A204.1 (cell line): ENCODE measurements at regions not wholly inside any gene's neighbourhood (a gene's known extent, or its start where the extent isn't known, plus 50 kb on each side); places are given as distances from the start of the nearest gene placed in this dataset.
"Not testable (repeated sequence)": the region's sequence is repeated elsewhere in the genome, so short reads cannot be mapped to it uniquely, and the experiment has no call there.

ENCODE experiments used
- FAIRE-seq: peaks from 2 replicates; lab custom pipeline; 2012; peaks lifted over from hg19 to GRCh38; lab: Jason Lieb, UNC

DNA sequence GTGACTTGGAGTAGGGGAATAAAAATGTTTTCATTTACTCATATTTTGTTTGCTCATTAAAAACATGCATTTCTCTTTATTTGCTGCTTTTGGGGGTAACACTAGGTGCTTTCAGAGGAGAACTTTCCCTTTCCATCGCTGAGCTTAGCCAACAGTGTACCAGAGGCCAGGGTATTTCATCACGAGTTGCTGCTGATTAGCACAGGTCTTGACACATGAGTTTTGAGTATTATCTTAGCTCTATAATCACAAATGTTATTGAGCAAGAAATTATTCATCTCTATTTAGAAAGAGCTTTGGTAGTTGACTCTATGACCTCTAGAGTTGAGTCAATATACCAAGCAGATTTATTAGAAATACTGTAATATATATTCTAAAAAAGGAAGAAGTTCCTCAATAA lies 375.9 kb downstream of the NXPH1 start:
- no peak for FAIRE-seq

DNA sequence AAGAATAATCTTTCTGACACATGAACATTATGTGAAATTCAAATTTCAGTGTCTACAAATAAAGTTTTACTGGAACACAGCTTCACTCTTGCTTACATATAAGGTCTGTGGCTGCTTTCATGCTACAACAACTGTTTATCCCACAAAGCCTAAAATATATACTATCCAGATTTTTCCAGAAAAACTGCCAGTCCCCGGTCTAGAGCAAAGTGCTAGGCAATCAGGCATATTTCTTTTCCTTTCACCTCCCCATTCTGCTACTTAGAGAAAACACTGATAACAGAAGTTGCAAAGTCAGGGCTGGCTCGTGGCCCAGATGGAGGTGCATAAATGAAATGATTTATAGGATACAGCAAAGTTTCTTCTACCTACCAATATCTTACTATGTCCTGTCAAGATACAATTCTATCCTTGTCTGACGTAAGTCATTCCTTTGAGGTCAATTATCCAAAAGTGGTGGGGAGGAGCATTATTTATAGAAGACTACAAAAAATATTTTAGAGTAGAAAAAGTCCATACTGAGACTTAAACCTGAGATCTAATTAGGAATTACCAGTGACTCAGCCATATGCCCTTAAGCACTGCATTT lies 384.1 kb downstream of the NXPH1 start:
- no peak for FAIRE-seq

DNA sequence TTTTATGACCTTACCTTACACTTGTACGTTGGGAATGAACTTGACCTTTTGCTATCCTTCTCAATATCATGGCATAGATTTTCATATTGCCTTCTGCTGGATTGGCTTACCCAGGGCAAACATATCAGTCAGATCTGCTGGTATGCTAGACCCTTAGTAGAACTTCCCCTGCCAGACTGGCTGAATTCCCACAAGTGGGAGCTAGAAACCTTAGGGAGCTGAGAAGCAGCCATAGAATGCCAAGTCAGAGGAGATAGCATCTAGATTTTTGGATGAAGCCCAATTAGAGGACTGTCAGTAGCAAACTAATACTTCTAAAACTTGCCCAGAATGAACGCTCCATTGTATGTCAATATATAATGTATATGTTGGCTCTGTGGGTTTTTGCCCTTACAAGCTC lies 385.0 kb downstream of the NXPH1 start:
- FAIRE-seq, result no peak

DNA sequence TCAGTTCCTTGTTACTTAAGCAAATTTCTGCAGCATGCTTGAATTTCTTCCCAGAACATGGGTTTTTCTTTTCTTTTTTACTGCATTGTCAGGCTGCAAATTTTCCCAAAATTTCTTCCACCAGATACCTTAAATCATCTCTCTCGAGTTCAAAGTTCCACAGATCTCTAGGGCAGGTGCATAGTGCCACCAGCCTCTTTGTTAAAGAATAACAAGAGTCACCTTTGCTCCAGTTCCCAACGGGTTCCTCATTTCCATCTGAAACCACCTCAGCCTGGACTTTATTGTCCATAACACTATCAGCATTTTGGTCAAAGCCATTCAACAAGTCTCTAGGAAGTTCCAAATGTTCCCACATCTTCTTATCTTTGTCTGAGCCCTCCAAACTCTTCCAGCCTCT lies 389.2 kb downstream of the NXPH1 start:
- no peak for FAIRE-seq

DNA sequence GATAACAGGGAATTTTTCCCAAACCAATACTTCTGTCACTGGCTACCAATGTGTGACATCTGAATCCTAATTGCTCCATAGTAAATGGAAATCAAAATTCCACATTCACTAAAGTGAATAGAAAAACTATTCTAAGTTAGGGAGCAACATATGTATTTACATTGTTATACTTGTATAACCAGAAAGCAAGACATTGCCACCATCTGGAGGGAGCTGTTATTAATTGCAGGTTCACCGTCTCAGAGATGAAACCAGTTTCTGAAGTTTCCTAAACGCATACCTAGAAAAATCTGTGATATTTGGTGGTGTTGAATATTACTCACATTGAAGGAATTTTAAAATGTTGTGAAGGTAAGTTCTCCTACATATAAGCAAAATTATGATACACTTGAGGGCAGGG lies 390.1 kb downstream of the NXPH1 start:
- FAIRE-seq, result no peak

DNA sequence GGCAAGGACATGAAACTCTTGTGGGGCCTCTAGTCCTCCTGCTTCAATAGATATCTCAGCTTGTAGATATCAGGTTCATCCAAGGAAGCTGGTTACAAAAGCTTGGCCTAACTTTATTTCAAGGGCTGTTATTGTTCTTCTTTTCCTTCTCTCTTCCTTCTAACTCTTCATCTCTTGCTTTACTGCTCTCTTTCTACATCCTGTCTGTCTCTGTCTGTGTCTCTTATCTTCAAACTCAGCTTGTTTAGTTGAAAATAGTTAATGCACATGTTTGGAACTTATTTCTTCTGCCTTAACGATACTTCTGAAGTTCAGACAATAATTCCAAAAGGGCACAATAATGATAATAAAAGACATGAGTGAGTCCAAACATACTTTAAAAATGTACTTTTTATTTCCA lies 393.9 kb downstream of the NXPH1 start:
- FAIRE-seq, result no peak

DNA sequence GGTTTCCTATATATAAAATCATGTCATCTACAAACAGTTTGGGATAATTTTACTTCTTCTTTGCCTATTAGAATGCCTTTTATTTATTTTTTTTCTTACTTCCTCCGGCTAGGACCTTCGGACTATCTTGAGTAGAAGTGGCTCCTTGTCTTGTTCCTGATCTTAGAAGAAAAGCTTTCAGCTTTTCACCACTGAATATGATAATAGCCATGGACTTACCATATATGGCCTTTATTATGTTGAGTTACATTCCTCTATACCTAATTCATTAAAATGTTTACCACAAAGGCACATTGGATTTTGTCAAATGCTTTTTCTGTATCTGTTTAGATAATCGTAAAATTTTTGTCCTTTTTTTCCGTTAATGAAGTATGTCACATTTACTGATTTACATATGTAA lies 395.7 kb downstream of the NXPH1 start:
- FAIRE-seq, result no peak

DNA sequence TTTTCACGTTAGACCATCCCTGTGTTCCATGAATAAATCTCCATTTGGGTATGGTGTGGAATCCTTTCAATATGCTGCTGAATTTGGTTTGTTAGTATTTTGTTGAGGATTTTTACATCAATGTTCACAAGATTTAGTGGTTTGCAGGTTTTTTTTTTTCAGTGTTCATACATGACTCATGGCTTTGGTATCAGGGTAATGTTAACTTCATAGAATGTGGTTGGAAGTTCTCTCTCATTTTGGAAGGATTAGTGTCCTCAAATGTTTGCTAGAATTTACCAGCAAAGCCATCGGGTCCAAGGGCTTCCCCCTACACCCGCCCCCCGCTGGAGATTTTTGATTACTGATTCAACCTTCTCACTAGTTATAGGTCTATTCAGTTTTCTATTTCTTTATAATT lies 398.0 kb downstream of the NXPH1 start:
- FAIRE-seq, result no peak

DNA sequence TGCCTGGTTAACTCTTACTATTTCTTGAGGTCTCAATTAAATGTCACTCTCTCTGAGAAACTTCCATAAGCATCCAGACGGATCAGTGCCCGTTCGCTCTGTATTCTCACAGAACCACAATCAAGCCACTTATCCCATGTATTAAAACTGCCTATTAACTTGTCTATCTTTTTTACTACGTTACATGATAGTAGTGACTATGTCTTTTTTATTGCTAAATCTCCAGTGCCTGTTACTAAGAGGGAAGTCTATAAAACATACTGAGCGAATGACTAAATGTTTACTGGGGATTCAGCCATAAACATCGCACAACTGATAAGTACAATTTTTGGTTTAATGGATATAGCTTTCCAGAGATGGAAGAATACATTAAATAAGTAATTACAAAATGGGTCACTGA lies 399.9 kb downstream of the NXPH1 start:
- FAIRE-seq, result no peak

DNA sequence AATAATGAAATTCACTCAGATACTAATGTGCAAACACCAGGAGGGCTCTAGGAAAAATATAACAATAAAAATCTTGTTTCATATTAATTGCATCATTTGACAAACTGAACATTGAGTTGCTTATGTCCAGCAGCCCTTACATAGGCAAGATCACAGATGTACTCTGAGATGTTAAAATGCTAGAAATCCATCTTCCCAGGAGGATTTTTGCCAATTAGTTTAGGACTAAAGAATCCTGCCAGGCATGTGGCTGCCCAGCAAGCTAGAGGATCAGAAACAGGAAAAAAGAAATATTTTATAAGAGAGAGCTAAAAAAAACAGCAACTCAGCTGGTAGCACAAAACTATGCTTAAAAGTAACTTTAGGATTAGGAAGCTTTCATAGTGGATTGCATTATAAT lies 407.8 kb downstream of the NXPH1 start:
- no peak for FAIRE-seq

DNA sequence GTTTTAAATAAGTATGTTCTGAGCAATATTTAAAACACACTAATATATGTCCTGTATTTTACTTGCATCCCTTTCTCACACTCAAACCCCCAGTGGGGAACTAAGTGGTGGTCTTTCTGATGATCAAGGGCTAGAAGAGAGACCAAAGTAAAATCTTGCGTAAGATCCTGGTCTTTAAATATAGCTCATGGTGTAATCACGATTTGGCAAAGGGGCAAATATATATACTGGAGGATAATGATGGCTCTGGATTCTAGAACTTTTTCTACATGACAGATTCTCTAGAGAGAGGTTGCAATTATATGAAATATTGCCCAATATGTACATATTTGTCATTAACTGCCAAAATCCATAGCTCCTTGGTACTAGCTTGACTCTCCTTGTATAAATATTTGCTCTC lies 438.3 kb downstream of the NXPH1 start:
- no peak for FAIRE-seq

DNA sequence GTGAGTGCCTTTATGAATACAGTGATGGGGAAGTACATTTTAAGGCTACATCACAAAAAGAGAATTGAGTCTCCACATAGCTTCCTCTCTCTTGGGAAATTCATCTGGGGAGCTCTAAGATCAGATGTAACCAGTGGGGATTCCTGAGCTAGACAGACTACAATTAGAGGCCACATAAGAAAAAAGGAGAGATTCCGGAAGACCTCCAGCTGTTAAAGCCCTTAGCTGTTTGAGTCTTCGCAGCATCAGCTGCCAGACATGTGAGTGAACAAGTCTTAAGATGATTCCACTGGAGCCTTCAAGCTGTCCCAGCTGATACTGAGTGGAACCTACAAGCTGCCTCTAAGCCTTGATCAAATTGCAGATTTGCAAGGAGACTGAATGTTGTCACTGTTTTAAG lies 448.5 kb downstream of the NXPH1 start:
- no peak for FAIRE-seq

DNA sequence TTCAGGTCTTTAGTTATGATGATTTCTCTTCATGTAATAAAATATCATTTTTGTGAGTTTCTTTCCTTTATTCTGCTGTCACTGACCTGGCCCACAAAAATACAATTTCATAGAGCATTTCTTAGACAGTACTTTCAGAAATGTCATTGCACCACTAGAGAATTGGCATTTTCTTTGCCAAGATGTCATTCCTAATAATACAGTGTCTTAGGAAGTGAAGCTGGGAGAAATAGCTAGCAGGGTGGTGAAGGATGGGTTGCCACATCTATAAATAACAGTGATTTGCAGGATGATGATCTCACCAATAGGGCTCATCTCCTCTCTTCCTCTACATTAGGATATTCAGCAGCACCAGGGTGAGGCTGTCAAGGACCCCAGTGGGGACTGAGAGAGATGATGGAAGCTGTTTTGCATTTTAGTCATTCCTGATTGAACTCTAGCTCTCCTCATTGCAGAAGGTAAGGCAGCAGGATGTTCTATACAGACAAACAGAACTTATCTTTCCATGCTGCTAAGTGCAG lies 452.1 kb downstream of the NXPH1 start:
- no peak for FAIRE-seq

DNA sequence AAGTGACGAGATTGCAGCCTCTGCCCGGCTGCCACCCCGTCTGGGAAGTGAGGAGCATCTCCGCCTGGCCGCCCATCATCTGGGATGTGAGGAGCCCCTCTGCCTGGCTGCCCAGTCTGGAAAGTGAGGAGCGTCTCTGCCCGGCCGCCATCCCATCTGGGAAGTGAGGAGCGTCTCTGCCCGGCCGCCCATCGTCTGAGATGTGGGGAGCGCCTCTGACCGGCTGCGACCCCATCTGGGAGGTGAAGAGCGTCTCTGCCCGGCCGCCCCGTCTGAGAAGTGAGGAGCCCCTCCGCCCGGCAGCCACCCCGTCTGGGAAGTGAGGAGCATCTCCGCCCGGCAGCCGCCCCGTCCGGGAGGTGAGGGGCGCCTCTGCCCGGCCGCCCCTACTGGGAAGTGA lies 456.9 kb downstream of the NXPH1 start:
- FAIRE-seq, result not testable (repeated sequence)

DNA sequence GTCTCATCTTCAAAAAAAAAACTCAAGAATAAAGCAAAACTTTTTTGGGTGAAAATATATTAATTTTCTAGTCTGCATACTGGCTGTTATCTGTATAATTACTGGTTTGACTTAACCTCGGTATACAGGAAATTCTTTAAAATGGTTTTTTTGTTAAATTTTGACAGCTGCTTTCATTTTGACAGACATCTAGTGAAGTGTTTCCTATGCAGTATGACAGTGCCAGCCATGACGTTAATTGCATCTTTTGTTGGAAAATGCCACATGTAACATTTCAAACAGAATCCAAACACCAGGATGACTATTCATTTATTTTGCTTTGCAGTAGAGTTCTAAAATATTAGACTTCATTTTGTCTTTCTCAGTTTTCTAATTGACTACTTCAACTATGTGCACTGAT lies 460.4 kb downstream of the NXPH1 start:
- FAIRE-seq, result no peak

DNA sequence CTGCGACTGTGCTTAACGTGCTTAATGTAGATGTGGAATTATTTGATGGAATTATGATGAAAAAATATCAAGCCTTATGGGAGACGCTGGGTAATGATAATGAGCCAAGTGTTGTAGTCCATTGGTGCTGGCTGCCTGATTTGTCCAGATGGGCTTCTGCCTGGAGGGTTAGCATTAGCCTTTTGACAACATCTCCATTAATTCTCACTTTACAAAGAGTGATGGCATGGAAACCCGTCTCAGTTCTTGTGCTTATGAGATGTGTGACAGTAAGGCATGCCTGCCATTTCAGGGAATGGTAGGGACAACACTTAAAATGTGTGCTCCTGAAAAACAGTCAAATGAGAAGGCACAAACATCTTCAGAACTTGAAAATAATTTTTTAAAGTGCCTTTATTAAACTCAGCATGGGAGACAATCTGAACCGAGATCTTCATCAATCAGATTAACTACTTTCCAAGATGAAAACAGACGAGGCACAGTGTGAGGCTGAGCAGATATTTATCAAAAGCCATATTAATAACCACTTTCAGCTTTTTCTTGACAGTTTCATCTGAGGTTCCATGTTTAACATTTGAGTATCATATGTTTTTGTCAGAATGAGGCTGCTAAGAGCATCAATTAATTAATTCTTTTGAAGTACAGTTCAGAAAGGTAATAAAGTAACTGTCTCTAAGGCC lies 473.1 kb downstream of the NXPH1 start:
- FAIRE-seq, result no peak

DNA sequence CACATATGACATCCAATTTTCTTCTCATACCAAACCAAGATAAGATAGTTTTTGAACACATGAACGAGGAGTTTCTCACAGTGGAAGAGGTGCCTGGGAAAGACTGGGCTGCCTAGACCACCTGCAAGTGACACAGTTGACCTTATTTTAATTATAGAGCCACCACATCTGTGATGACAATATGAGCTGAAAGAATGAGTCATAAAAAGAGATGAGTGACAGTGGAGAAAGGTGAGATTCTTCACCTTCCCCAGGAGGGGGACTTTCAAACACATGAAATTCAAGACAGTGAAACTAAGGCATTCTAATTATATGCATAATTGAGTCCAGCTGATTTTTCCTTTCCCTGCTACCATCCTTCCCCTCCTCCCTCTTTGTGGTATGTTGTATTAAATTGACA lies 475.5 kb downstream of the NXPH1 start:
- FAIRE-seq, result no peak

DNA sequence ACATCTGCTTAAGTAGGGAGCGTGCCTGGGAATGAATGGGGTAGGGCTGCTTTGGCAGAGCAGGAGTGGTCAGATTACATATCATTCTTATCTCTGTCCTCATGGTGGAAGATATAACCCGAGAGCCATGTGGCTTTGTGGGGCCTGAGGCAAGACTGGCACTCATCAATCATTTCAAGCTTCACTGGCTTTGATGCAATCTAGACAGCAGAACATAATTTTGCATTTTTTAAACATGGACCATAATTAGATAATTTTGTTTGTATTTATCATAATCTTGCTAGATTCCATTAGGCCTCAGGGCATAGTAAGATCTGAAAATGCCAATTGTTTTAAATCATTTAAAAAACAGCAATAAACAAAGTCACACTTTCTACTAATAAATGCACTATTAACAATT lies 480.3 kb downstream of the NXPH1 start:
- no peak for FAIRE-seq

DNA sequence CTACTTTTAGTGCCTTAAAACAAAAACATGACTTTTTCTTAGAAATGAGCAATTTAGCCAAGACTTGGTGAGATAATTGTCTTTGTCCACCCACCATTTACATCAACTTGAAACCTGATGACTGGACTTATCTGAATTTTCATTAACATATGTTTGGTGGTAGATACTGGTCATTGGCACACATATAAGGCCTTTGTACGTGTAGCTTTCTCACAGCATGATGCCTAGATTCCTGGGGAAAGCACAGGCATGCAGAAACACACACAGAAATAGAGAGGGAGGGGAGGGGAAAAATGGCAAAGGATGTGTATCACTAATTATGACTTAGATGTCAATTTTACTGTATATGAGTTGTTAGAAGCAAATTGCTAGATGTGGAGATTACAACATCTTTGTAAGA lies 488.4 kb downstream of the NXPH1 start:
- no peak for FAIRE-seq

DNA sequence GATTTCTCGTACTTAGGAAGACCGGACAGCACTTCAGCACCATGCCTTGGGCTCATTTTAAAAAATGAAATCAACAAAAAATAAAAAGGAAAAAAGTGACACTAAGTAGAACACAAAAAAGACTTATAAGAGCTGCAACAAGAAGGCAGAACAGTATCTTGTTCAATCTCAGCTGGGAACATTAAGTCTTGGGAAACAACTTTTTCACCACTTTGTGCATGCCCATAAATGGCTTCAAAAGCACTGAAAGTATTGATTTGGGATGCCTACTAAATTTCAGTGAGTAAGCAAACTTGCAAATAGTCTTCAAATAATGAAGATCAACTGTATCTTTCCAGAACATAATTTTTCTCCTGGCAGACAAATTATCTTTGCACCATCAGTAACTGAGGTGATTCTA lies 489.3 kb downstream of the NXPH1 start:
- FAIRE-seq, result no peak

DNA sequence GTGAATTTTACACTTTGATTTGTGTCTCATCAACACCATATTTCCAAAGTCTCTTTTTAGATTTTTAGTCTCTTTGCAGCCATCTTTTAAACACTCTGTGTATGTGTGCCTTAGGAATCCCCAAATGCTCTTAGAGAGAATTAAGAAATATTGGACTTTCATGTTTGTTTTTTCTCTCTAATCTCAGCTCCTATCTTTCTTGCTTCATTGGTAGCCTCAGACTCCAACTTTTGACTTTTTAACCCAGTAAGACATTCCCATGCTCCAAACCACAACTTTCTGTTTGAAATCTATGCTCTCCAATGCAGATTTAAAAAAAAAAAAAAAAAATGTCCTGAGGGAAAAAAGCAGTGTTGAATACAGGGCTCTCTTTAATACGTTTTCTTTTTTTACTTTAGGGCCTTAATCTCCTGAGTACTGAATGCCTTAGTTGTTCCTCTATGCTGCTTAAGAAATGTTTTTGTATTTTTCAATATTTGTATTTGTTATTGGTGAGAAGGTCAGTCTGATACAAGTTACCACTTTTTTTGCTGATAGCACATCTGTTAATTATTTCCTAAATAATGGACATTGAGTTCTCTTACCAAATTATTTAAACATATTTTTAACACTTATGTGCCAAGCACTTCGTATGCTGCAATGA lies 489.9 kb downstream of the NXPH1 start:
- no peak for FAIRE-seq

DNA sequence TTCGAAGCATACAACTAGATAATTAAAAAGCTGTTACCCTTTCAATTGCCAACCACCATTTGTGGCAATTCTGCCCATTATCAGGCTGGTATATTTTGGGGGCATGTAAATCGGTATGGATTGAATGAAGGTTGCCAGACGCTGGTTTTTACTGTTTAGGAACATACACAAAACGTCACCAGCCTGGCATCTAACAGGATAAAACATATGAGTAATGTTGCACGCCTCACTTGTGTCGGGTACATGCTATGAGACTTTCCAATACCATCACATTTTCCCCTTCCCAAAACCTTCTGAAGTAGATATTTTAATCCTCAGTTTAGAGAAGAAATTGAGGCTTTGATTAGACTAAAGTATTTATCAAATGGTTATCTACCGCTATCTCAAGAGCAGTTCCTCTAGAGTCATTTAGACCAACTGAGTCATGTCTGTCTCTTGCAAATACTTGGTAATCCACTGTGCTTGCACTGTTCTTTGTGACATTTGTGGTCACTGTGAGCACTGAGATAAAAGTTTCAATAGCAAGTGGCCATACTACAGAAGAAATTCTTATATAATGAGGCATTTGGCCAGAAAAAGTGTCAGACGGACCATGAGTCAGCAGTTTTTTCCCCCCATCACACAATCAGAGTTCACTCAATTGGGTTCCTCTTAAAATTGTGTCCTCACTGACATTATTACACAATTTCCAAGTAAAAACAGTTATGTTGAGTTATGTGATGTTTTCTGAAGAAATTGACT lies 498.7 kb downstream of the NXPH1 start:
- FAIRE-seq, result no peak

DNA sequence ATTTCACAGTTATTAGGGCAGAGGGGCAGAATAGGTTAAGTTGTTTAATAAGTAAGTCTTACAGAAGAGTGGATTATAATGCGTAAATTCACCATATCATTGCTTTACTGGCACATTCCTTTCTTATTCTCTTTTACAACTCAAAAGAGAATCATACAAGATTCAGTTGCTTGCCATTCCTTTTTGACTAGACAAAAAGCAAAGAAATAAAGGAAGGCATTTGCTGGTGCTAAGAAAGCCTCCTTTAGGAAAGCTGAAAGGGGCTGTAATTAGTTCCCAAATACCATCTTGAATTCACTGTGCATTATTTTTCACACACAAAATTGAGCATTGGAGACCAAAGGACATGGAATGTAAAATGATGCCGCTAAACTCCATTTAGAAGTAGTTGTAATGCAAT lies 499.3 kb downstream of the NXPH1 start:
- no peak for FAIRE-seq
